ENCODE measurements at regions not wholly inside any gene's neighbourhood (a gene's known extent, or its start where the extent isn't known, plus 50 kb on each side); places are given as distances from the start of the nearest gene placed in this dataset.
"Not testable (repeated sequence)": the region's sequence is repeated elsewhere in the genome, so short reads cannot be mapped to it uniquely, and the experiment has no call there.

GRCh38 chr1:236343246-236343870 lies 50.7 kb upstream of the EDARADD start:
- DNase-seq (ENCODE audit: low spot score): no peak

DNA sequence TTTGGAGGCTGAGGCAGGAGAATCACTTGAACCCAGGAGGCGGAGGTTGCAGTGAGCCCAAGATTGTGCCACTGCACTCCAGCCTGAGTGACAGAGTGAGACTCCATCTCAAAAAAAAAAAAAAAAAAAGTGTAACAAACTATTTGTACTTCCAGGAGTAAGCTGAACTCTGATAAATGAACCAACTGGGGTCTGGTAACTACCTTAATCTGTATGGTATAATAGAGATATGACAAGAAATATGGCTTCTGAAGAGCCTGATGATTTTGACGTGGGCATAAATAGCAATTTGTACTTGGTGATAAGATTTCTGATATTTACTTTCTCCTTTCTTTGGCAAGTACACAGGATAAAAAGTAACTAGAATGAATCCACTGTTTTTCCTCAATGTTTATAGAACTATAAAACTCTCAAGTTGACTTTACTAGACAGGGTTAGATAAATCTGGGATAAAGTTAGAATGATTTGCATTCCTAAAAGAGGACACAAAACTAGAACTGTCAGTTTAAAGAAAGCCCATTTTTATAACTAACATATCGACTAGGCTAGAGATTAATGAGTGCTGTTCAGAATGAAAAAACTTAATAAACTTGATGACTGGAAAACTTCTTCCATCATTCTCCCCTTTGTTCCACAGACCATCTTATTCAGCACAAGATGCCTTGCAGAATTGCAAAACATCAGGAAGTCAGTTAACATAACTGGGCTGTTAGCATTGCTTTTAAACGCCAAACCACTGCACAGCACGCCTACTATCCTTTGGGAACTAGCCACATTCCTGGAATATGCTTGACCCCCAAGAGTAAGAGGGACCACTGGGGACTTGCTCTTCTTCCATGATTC lies 51.5 kb upstream of the EDARADD start:
- DNase-seq (ENCODE audit: low spot score): no peak

- no peak for DNase-seq (ENCODE audit: low spot score)
These were observed 52.8 kb upstream of the EDARADD start for GRCh38 chr1:236341298-236341697.

DNA sequence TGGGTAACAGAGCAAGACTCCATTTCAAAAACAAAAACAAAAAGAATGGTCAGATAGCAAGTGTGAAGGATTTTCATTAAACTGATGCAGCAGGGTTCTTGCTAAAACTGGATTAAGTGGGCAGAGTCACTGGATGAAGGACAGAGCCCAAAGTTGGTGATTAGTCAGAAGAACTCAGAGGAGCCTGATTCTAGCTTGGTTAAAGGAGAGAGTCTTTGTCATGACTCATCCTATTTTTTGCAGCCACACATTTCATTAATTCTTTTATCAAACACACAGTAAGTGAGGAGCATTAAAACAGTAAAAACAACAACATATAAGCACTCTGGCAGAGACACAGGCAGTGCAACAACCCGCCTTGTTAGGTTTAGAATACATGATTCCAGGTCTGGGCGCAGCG lies 56.0 kb upstream of the EDARADD start:
- DNase-seq (ENCODE audit: low spot score): peak; percentile 40

DNA sequence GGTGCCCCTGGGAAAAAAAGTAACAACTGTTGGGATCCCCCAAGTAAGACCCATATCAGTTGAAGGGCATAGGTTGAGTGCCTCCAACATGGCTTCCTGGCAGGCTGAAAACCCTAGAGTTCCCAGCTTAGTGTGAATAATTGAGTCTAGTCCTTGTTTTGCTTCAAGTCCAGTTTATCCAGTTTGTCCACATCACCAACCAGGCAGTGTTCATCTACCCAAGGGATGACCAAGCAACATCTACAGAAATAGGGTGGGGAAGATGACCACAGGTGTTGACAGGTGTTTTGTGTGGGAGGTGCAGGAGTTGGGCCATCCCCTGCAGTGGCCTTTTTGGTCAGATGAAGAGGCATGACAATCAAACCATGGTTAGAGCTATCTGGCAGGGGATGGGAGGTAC lies 54.3 kb upstream of the ERO1B start:
- no peak for DNase-seq (ENCODE audit: low spot score)

GRCh38 chr1:236335633-236336032 lies 53.9 kb upstream of the ERO1B start:
- DNase-seq (ENCODE audit: low spot score): not testable (repeated sequence)

DNA sequence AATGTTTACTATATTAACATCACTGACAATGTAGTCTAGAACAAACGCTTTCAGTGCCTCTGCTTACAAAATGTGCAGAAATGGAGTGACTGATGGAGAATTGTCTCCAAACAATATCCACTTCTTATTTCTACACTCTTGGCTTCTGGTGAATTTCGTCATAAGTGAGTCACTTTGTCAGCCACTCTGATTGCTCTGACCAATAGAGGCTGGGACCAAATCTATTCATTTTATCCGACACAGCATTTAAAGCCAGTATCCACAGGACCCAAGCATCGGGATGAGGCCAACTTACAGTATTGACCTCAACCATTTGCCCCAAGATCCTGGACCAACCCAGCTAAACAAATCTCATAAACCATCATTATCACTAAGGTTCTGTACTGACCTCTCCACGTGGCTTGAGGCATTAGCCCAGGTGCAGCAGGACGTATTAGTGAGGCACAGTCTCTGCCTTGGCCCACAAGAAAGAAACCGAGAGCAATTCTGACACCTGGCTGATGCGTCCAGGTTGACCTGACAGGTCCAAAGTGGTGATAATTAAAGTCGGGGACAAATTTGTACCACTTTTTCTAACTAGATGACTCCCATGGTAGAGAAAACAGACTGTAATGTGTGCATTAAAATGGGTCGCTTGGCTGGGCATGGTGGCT lies 53.3 kb upstream of the ERO1B start:
- no peak for DNase-seq (ENCODE audit: low spot score)

- no peak for DNase-seq (ENCODE audit: low spot score)
These were observed 50.5 kb upstream of the ERO1B start for GRCh38 chr1:236332092-236332758.

All from COLO829 (cell line).